ENCODE measurements at regions not wholly inside any gene's neighbourhood (a gene's known extent, or its start where the extent isn't known, plus 50 kb on each side); places are given as distances from the start of the nearest gene placed in this dataset.

GRCh38 chr10:88186335-88186734 is 322.9 kb downstream of the PTEN start:
- H3K9me3 ChIP-seq (ENCODE audit: control extremely low read depth in 1 of 3, control insufficient read depth in 2 of 3, insufficient read depth in 1 of 3, low read length in 2 of 3): no peaks in the 10 kb centered on the region
- no peak overlapping the region for H3K4me2 ChIP-seq (replicated peaks; ENCODE audit: low read depth, low read length, poor library complexity, severe bottlenecking)
- WGBS (ENCODE audit: insufficient coverage): 100% methylated on average over 1 of the region's 2 CpGs
- no peaks in the 10 kb centered on the region for H3K79me2 ChIP-seq (ENCODE audit: control insufficient read depth, insufficient read depth, low read length)
- DNase-seq (no peak), ATAC-seq (ENCODE audit: low read depth) (no peak)
- no peak overlapping the region for H3K9ac ChIP-seq (ENCODE audit: low read length)
- intact Hi-C loops (cut with micrococcal nuclease): no loop called here
- POLR2A ChIA-PET: no interaction called here
- TF ChIP-seq EZH2 (IDR thresholded peaks at IDR 0.05; ENCODE audit: borderline replicate concordance, insufficient read depth, low read depth, low read length, poor library complexity, severe bottlenecking): no peak
- TF ChIP-seq CTCF (IDR thresholded peaks at IDR 0.05): no peak
- no peaks in the 10 kb centered on the region for H3K4me1 ChIP-seq (ENCODE audit: control insufficient read depth in 2 of 2, insufficient read depth in 2 of 2, low read length in 2 of 2)
- Mint-ChIP-seq H3K9me3 (ENCODE audit: insufficient read depth) (no peaks in the 10 kb centered on the region), H3K4me3 (no peak overlapping the region), H3K4me1 (no peaks in the 10 kb centered on the region), H3K27me3 (no peaks in the 10 kb centered on the region), H3K27ac (no peak overlapping the region)
- CTCF ChIA-PET: no interaction called here
- no peak overlapping the region for H3K27ac ChIP-seq (ENCODE audit: low read length in 2 of 2)
- H3K4me3 ChIP-seq (ENCODE audit: control extremely low read depth in 1 of 5, extremely low read depth in 1 of 5, insufficient read depth in 1 of 5, low read depth in 2 of 5, low read length in 4 of 5): no peak overlapping the region
- no peaks in the 10 kb centered on the region for H3K36me3 ChIP-seq (replicated peaks in 1 of 2; ENCODE audit: control extremely low read depth in 1 of 2, control insufficient read depth in 1 of 2, extremely low read depth in 1 of 2, insufficient read depth in 2 of 2, low read length in 1 of 2)
- no peaks in the 10 kb centered on the region for H3K27me3 ChIP-seq (replicated peaks in 1 of 4; ENCODE audit: control extremely low read depth in 1 of 4, control insufficient read depth in 3 of 4, insufficient read depth in 4 of 4, low read length in 3 of 4)
- no peak overlapping the region for H2AFZ ChIP-seq (ENCODE audit: insufficient read depth, low read depth, low read length, poor library complexity, severe bottlenecking)
- H4K20me1 ChIP-seq (ENCODE audit: control insufficient read depth, insufficient read depth, low read length, poor library complexity, severe bottlenecking): no peaks in the 10 kb centered on the region

DNA sequence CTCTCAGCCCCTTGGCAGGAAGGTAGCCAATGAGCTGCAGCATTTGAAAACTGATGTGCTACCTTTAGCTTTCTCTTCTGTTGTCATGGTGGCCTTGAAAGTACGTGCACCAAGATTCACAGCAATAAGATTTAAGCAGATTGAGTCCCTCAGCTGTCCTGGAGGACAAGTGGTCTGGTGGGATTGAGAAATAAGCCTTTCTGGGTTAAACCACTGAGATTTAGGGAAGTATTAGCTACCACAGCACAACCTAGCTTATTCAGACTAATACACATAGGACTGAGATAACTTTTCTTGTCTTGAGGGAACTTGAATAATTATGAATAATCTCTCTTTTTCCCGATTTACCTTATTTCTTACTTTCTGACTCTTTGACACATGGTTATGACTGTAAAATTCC is 324.0 kb downstream of the PTEN start:
- CTCF ChIA-PET: no interaction called here

More for the DNA sequence above, 324.0 kb downstream of the PTEN start:
- ATAC-seq (ENCODE audit: low read depth) (no peak), DNase-seq (no peak)
- no peak overlapping the region for H3K4me3 Mint-ChIP-seq
- no peak overlapping the region for H3K27ac Mint-ChIP-seq
- Histone ChIP-seq H3K4me1 (ENCODE audit: control insufficient read depth in 2 of 2, insufficient read depth in 2 of 2, low read length in 2 of 2) (no peaks in the 10 kb centered on the region), H3K9me3 (ENCODE audit: control extremely low read depth in 1 of 3, control insufficient read depth in 2 of 3, insufficient read depth in 1 of 3, low read length in 2 of 3) (no peaks in the 10 kb centered on the region), H3K27ac (ENCODE audit: low read length in 2 of 2) (no peak overlapping the region), H3K36me3 (replicated peaks in 1 of 2; ENCODE audit: control extremely low read depth in 1 of 2, control insufficient read depth in 1 of 2, extremely low read depth in 1 of 2, insufficient read depth in 2 of 2, low read length in 1 of 2) (no peaks in the 10 kb centered on the region), H2AFZ (ENCODE audit: insufficient read depth, low read depth, low read length, poor library complexity, severe bottlenecking) (no peak overlapping the region), H3K4me3 (ENCODE audit: control extremely low read depth in 1 of 5, extremely low read depth in 1 of 5, insufficient read depth in 1 of 5, low read depth in 2 of 5, low read length in 4 of 5) (no peak overlapping the region), H4K20me1 (ENCODE audit: control insufficient read depth, insufficient read depth, low read length, poor library complexity, severe bottlenecking) (no peaks in the 10 kb centered on the region), H3K9ac (ENCODE audit: low read length) (no peak overlapping the region), H3K27me3 (replicated peaks in 1 of 4; ENCODE audit: control extremely low read depth in 1 of 4, control insufficient read depth in 3 of 4, insufficient read depth in 4 of 4, low read length in 3 of 4) (no peaks in the 10 kb centered on the region), H3K79me2 (ENCODE audit: control insufficient read depth, insufficient read depth, low read length) (no peaks in the 10 kb centered on the region), H3K4me2 (replicated peaks; ENCODE audit: low read depth, low read length, poor library complexity, severe bottlenecking) (no peak overlapping the region)
- no peaks in the 10 kb centered on the region for H3K27me3 Mint-ChIP-seq
- POLR2A ChIA-PET: no interaction called here
- intact Hi-C loops (cut with micrococcal nuclease): no loop called here
- no peak for TF ChIP-seq CTCF (IDR thresholded peaks at IDR 0.05)
- no peak for TF ChIP-seq EZH2 (IDR thresholded peaks at IDR 0.05; ENCODE audit: borderline replicate concordance, insufficient read depth, low read depth, low read length, poor library complexity, severe bottlenecking)
- 83% methylated on average over 1 of the region's 2 CpGs for WGBS (ENCODE audit: insufficient coverage)
- H3K9me3 Mint-ChIP-seq (ENCODE audit: insufficient read depth): no peaks in the 10 kb centered on the region
- no peaks in the 10 kb centered on the region for H3K4me1 Mint-ChIP-seq

Measured in B cell (primary cell).